Nephron (organoid): ENCODE measurements at regions not wholly inside any gene's neighbourhood (a gene's known extent, or its start where the extent isn't known, plus 50 kb on each side); places are given as distances from the start of the nearest gene placed in this dataset.

Experiments
- H3K27ac Mint-ChIP-seq, 3 experiments: 2 replicates each; pipeline ENCODE4 v1.8.0; 2020; ENCODE audit warnings: mixed read lengths in 3 of 3, mild to moderate bottlenecking in 2 of 3, moderate library complexity in 1 of 3
- H3K27me3 Mint-ChIP-seq: 2 replicates; pipeline ENCODE4 v1.8.0; 2021; ENCODE audit warnings: low read depth, mild to moderate bottlenecking, moderate library complexity, mixed read lengths
- H3K36me3 Mint-ChIP-seq: 2 replicates; pipeline ENCODE4 v1.8.0; 2020; ENCODE audit warnings: low read depth, mixed read lengths
- H3K4me1 Mint-ChIP-seq: 2 replicates; pipeline ENCODE4 v1.8.0; 2020; ENCODE audit warnings: mixed read lengths
- H3K4me3 Mint-ChIP-seq, 3 experiments: 2 replicates each; pipeline ENCODE4 v1.8.0; 2020; ENCODE audit warnings: mild to moderate bottlenecking in 3 of 3, mixed read lengths in 3 of 3, moderate library complexity in 2 of 3
- H3K9me3 Mint-ChIP-seq: 2 replicates; pipeline ENCODE4 v1.8.0; 2020; ENCODE audit warnings: mixed read lengths
- TF ChIP-seq, protein P1 (sequence below), 3 experiments: fragments of 200-600 bp; sonication (generic); IDR thresholded peaks; one replicate each; pipeline ENCODE4 v1.5.0; 2021; ENCODE audit warnings: antibody characterized with exemption in 3 of 3; ENCODE audit not compliant: unreplicated experiment in 3 of 3

DNA sequence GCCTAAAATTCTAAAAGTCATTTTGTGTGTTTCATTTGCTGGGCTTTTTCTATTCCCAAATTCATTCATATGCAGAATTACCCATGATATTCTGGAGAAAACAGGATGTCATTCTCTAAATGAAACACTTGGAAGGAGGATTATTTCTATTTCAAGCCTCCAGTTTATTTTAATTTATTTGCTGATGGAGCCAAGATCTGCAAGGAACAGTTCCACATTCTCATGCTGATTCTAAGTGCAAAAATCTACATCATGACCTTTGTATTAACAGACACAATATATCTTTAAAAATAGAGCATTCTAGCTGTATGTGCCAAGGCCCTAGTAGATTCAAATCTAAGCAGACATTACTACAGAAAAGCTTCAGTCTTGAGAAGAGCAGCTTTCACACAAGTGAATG, 51.3 kb upstream of the KCND2 start:
- no peak overlapping the region for H3K4me3 Mint-ChIP-seq
- no peaks in the 10 kb centered on the region for H3K36me3 Mint-ChIP-seq
- no peak overlapping the region for H3K27ac Mint-ChIP-seq
- H3K4me1 Mint-ChIP-seq: peaks cover 5% of the 10 kb centered on the region
- no peaks in the 10 kb centered on the region for H3K9me3 Mint-ChIP-seq
- no peaks in the 10 kb centered on the region for H3K27me3 Mint-ChIP-seq
- TF ChIP-seq, protein P1, sequence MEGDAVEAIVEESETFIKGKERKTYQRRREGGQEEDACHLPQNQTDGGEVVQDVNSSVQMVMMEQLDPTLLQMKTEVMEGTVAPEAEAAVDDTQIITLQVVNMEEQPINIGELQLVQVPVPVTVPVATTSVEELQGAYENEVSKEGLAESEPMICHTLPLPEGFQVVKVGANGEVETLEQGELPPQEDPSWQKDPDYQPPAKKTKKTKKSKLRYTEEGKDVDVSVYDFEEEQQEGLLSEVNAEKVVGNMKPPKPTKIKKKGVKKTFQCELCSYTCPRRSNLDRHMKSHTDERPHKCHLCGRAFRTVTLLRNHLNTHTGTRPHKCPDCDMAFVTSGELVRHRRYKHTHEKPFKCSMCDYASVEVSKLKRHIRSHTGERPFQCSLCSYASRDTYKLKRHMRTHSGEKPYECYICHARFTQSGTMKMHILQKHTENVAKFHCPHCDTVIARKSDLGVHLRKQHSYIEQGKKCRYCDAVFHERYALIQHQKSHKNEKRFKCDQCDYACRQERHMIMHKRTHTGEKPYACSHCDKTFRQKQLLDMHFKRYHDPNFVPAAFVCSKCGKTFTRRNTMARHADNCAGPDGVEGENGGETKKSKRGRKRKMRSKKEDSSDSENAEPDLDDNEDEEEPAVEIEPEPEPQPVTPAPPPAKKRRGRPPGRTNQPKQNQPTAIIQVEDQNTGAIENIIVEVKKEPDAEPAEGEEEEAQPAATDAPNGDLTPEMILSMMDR (IDR thresholded peaks at IDR 0.05; ENCODE audit: unreplicated experiment in 3 of 3): no peak
